ENCODE measurements at regions not wholly inside any gene's neighbourhood (a gene's known extent, or its start where the extent isn't known, plus 50 kb on each side); places are given as distances from the start of the nearest gene placed in this dataset.
"Not testable (repeated sequence)": the region's sequence is repeated elsewhere in the genome, so short reads cannot be mapped to it uniquely, and the experiment has no call there.

GRCh38 chr4:9096330-9096729 lies 73.9 kb upstream of the FAM90A26 start:
- H2BK20ac ChIP-seq (ENCODE audit: low read depth, low read length); H3K9me1 ChIP-seq (ENCODE audit: insufficient read depth, low read length); H2AK9ac ChIP-seq (replicated peaks; ENCODE audit: low read depth, low read length, poor library complexity); ATAC-seq (ENCODE audit: low read depth); H2BK120ac ChIP-seq (ENCODE audit: low read depth, low read length); dilution Hi-C loops (cut with HindIII; ENCODE audit: low sequenced_read_pairs, unreplicated experiment); H4K91ac ChIP-seq (ENCODE audit: insufficient read depth, low read depth, low read length); H2AFZ ChIP-seq (replicated peaks; ENCODE audit: low read length, poor library complexity); H4K5ac ChIP-seq (ENCODE audit: low read depth, low read length); H2AK5ac ChIP-seq (ENCODE audit: low read depth, low read length); POLR2A ChIA-PET (ENCODE audit: unreplicated experiment); H3K4me2 ChIP-seq (ENCODE audit: low read depth, low read length); H4K20me1 ChIP-seq (ENCODE audit: insufficient read depth, low read length); H3K4me3 ChIP-seq (ENCODE audit: insufficient read depth, low read depth, low read length); intact Hi-C loops (cut with micrococcal nuclease); H4K8ac ChIP-seq (ENCODE audit: low read depth in 2 of 2, low read length in 2 of 2); H3K23ac ChIP-seq (ENCODE audit: low read depth, low read length); H2BK15ac ChIP-seq (ENCODE audit: low read depth, low read length); H3K27ac ChIP-seq (ENCODE audit: insufficient read depth, low read length); H3K56ac ChIP-seq (ENCODE audit: extremely low read depth, insufficient read depth, low read length); H3K79me1 ChIP-seq (ENCODE audit: low read depth in 1 of 2, low read length in 2 of 2); in situ Hi-C loops (cut with MboI; ENCODE audit: low sequenced_read_pairs); H2BK5ac ChIP-seq (ENCODE audit: low read depth, low read length, poor library complexity, severe bottlenecking); H3K36me3 ChIP-seq (ENCODE audit: control insufficient read depth, insufficient read depth, low read length); H3K4ac ChIP-seq (ENCODE audit: low read depth, low read length); H3K27me3 ChIP-seq (ENCODE audit: control insufficient read depth, insufficient read depth, low read length); CTCF ChIA-PET; H3K14ac ChIP-seq (replicated peaks; ENCODE audit: low read depth, low read length); H3K9me3 ChIP-seq (ENCODE audit: control insufficient read depth, insufficient read depth, low read length); H3K4me1 ChIP-seq (ENCODE audit: control insufficient read depth, insufficient read depth, low read length); BruUV-seq (replicated peaks); H3K9ac ChIP-seq (ENCODE audit: low read depth, low read length); DNase-seq; H3K18ac ChIP-seq (ENCODE audit: low read depth, low read length): not testable (repeated sequence)
- no CpG with 5 or more reads among the region's 5 CpGs for WGBS, 2 experiments (ENCODE audit: extremely low coverage in 2 of 2, insufficient read length in 1 of 2)

GRCh38 chr4:9078796-9079195 lies 91.4 kb upstream of the FAM90A26 start:
- H4K91ac ChIP-seq (ENCODE audit: insufficient read depth, low read depth, low read length); in situ Hi-C loops (cut with MboI; ENCODE audit: low sequenced_read_pairs); DNase-seq; ATAC-seq (ENCODE audit: low read depth); H2BK5ac ChIP-seq (ENCODE audit: low read depth, low read length, poor library complexity, severe bottlenecking); H3K14ac ChIP-seq (replicated peaks; ENCODE audit: low read depth, low read length); CTCF ChIA-PET; BruUV-seq (replicated peaks); H2AFZ ChIP-seq (replicated peaks; ENCODE audit: low read length, poor library complexity); H3K9me1 ChIP-seq (ENCODE audit: insufficient read depth, low read length); H3K79me1 ChIP-seq (ENCODE audit: low read depth in 1 of 2, low read length in 2 of 2); H3K56ac ChIP-seq (ENCODE audit: extremely low read depth, insufficient read depth, low read length); H4K8ac ChIP-seq (ENCODE audit: low read depth in 2 of 2, low read length in 2 of 2); POLR2A ChIA-PET (ENCODE audit: unreplicated experiment); H3K23ac ChIP-seq (ENCODE audit: low read depth, low read length); H3K9me3 ChIP-seq (ENCODE audit: control insufficient read depth, insufficient read depth, low read length); H3K27me3 ChIP-seq (ENCODE audit: control insufficient read depth, insufficient read depth, low read length); H3K36me3 ChIP-seq (ENCODE audit: control insufficient read depth, insufficient read depth, low read length); H3K4me2 ChIP-seq (ENCODE audit: low read depth, low read length); intact Hi-C loops (cut with micrococcal nuclease); H3K4ac ChIP-seq (ENCODE audit: low read depth, low read length); H4K5ac ChIP-seq (ENCODE audit: low read depth, low read length); H2BK15ac ChIP-seq (ENCODE audit: low read depth, low read length); H3K4me3 ChIP-seq (ENCODE audit: insufficient read depth, low read depth, low read length); dilution Hi-C loops (cut with HindIII; ENCODE audit: low sequenced_read_pairs, unreplicated experiment); H3K18ac ChIP-seq (ENCODE audit: low read depth, low read length); H2BK20ac ChIP-seq (ENCODE audit: low read depth, low read length); H3K9ac ChIP-seq (ENCODE audit: low read depth, low read length); H4K20me1 ChIP-seq (ENCODE audit: insufficient read depth, low read length); H3K4me1 ChIP-seq (ENCODE audit: control insufficient read depth, insufficient read depth, low read length); H3K27ac ChIP-seq (ENCODE audit: insufficient read depth, low read length); H2AK9ac ChIP-seq (replicated peaks; ENCODE audit: low read depth, low read length, poor library complexity); H2AK5ac ChIP-seq (ENCODE audit: low read depth, low read length); H2BK120ac ChIP-seq (ENCODE audit: low read depth, low read length): not testable (repeated sequence)
- WGBS, 2 experiments (ENCODE audit: extremely low coverage in 2 of 2, insufficient read length in 1 of 2), result no CpG with 5 or more reads among the region's 15 CpGs

Data from IMR-90 (cell line).